GM21390 (cell line): ENCODE measurements at regions not wholly inside any gene's neighbourhood (a gene's known extent, or its start where the extent isn't known, plus 50 kb on each side); places are given as distances from the start of the nearest gene placed in this dataset.

ENCODE experiments used
- ATAC-seq: cut with Tn5 transposase; IDR thresholded peaks from one replicate; pipeline ENCODE4 v1.9.1; 2021; ENCODE audit not compliant: unreplicated experiment

- no peak for ATAC-seq
Observed at GRCh38 chr6:14274016-14274415, 156.4 kb downstream of the CD83 start.

GRCh38 chr6:14274546-14275492 lies 157.2 kb downstream of the CD83 start:
- ATAC-seq, result no peak

GRCh38 chr6:14275493-14275851 lies 157.9 kb downstream of the CD83 start:
- ATAC-seq, result no peak

GRCh38 chr6:14276071-14276470 lies 158.5 kb downstream of the CD83 start:
- no peak for ATAC-seq

- peak; percentile 91 for ATAC-seq
Observed at GRCh38 chr6:14276667-14277404, 159.3 kb downstream of the CD83 start.

GRCh38 chr6:14277405-14277930 lies 159.9 kb downstream of the CD83 start:
- peak; percentile 25 for ATAC-seq

GRCh38 chr6:14278006-14278405 lies 160.4 kb downstream of the CD83 start:
- no peak for ATAC-seq

GRCh38 chr6:14278446-14278845 lies 160.9 kb downstream of the CD83 start:
- no peak for ATAC-seq

GRCh38 chr6:14280006-14280510 lies 162.5 kb downstream of the CD83 start:
- no peak for ATAC-seq

GRCh38 chr6:14280766-14281293 lies 163.3 kb downstream of the CD83 start:
- no peak for ATAC-seq

- no peak for ATAC-seq
Observed at GRCh38 chr6:14281811-14282660, 164.5 kb downstream of the CD83 start.

- no peak for ATAC-seq
Observed at GRCh38 chr6:14282854-14283505, 165.4 kb downstream of the CD83 start.

- ATAC-seq, result no peak
Observed at GRCh38 chr6:14283600-14284235, 166.1 kb downstream of the CD83 start.

- no peak for ATAC-seq
Observed at GRCh38 chr6:14284969-14285590, 167.5 kb downstream of the CD83 start.

GRCh38 chr6:14286144-14286543 lies 168.6 kb downstream of the CD83 start:
- no peak for ATAC-seq

- no peak for ATAC-seq
Observed at GRCh38 chr6:14286634-14287428, 169.3 kb downstream of the CD83 start.

- no peak for ATAC-seq
Observed at GRCh38 chr6:14287707-14288106, 170.1 kb downstream of the CD83 start.

- no peak for ATAC-seq
Observed at GRCh38 chr6:14288910-14289309, 171.3 kb downstream of the CD83 start.
